K562 (cell line): ENCODE measurements at regions not wholly inside any gene's neighbourhood (a gene's known extent, or its start where the extent isn't known, plus 50 kb on each side); places are given as distances from the start of the nearest gene placed in this dataset.

Source experiments
- ATAC-seq: fragments of 200-7000 bp; cut with Tn5 transposase; 3 replicates; pipeline ENCODE4 v1.9.1; 2020; ENCODE audit warnings: moderate library complexity
- BruUV-seq: library from RNA; stranded (reverse); fragments of 400-500 nt; replicated peaks from 2 replicates; lab custom pipeline; 2021; lab: Mats Ljungman, UMichigan
- CTCF ChIA-PET: fragments of 300-600 bp; formaldehyde crosslinking; extraction: SDS; loops from one replicate; lab custom pipeline; 2021; ENCODE audit warnings: low intra/inter-chr PET ratio; lab: Yijun Ruan, JAX
- POLR2A ChIA-PET: fragments of 300-600, 350-650 bp; sonication (Branson Sonifier 250); formaldehyde crosslinking; extraction: SDS; loops from one replicate; lab custom pipeline; 2021; ENCODE audit warnings: antibody characterized with exemption, inconsistent platforms; lab: Yijun Ruan, JAX
- DNase-seq, 4 experiments: peaks; one replicate each; pipeline versions ENCODE4 v3.0.0 to v3.0.0-alpha.2; 2011 to 2018; ENCODE audit warnings: low spot score in 3 of 4, mixed read lengths in 3 of 4; ENCODE audit errors: extremely low read depth in 1 of 4
- FAIRE-seq: peaks from 2 replicates; lab custom pipeline; 2011; peaks lifted over from hg19 to GRCh38; lab: Jason Lieb, UNC
- H2AFZ ChIP-seq: 2 replicates; pipeline ENCODE4 v1.6.0; 2011; ENCODE audit warnings: low read depth, low read length, control low read depth, inconsistent platforms
- H3K27ac ChIP-seq: fragments of 200-600 bp; 3 replicates; pipeline ENCODE4 v1.8.0; 2011; ENCODE audit warnings: low read depth, mild to moderate bottlenecking, control low read depth, inconsistent platforms, low read length, moderate library complexity, mixed read lengths; ENCODE audit errors: extremely low read depth
- H3K27me3 ChIP-seq, 2 experiments: fragments of 300-600 bp in 1 of 2; 2 replicates in 1 of 2; 3 replicates in 1 of 2; pipeline versions ENCODE4 v1.6.0 to v1.8.0; 2011; ENCODE audit warnings: inconsistent platforms in 2 of 2, low read length in 2 of 2, mild to moderate bottlenecking in 1 of 2, mixed read lengths in 1 of 2, moderate library complexity in 1 of 2; ENCODE audit not compliant: control insufficient read depth in 2 of 2, insufficient read depth in 2 of 2
- H3K36me3 ChIP-seq: fragments of 300-600 bp; 3 replicates; pipeline ENCODE4 v1.8.0; 2011; ENCODE audit warnings: mild to moderate bottlenecking, low read length, inconsistent platforms; ENCODE audit not compliant: control insufficient read depth, insufficient read depth
- H3K4me1 ChIP-seq, 2 experiments: fragments of 200-600 bp in 1 of 2; replicated peaks in 1 of 2; 2 replicates in 1 of 2; 3 replicates in 1 of 2; pipeline versions ENCODE4 v1.5.1 to v1.8.0; 2011; ENCODE audit warnings: inconsistent platforms in 2 of 2, low read length in 2 of 2, mild to moderate bottlenecking in 1 of 2, mixed read lengths in 1 of 2, moderate library complexity in 1 of 2; ENCODE audit not compliant: control insufficient read depth in 2 of 2, insufficient read depth in 2 of 2
- H3K4me2 ChIP-seq: 2 replicates; pipeline ENCODE4 v1.6.1; 2011; ENCODE audit warnings: low read length, control low read depth, inconsistent platforms, mixed read lengths; ENCODE audit not compliant: insufficient read depth
- H3K4me3 ChIP-seq: fragments of 200-600 bp; sonication (generic), shearing (Covaris generic); 2 replicates; pipeline ENCODE4 v1.5.1; 2016; ENCODE audit warnings: control low read depth, inconsistent platforms
- H3K79me2 ChIP-seq: fragments of 200-600 bp; 3 replicates; pipeline ENCODE4 v1.8.0; 2011; ENCODE audit warnings: low read length, inconsistent platforms; ENCODE audit not compliant: control insufficient read depth, insufficient read depth
- H3K9ac ChIP-seq, 2 experiments: 2 replicates each; pipeline versions ENCODE4 v1.6.0 to v1.6.1; 2011; ENCODE audit warnings: low read depth in 2 of 2, low read length in 2 of 2, control low read depth in 1 of 2, inconsistent platforms in 1 of 2, mild to moderate bottlenecking in 1 of 2, mixed read lengths in 1 of 2; ENCODE audit not compliant: insufficient read depth in 1 of 2
- H3K9me1 ChIP-seq: one replicate; pipeline ENCODE4 v1.6.0; 2011; ENCODE audit warnings: inconsistent platforms, mild to moderate bottlenecking, low read length, moderate library complexity; ENCODE audit not compliant: control insufficient read depth, insufficient read depth
- H3K9me3 ChIP-seq: replicated peaks from 2 replicates; pipeline ENCODE4 v1.5.1; 2011; ENCODE audit warnings: low read depth, low read length, inconsistent platforms; ENCODE audit not compliant: control insufficient read depth, insufficient read depth
- H4K20me1 ChIP-seq: replicated peaks from 2 replicates; pipeline ENCODE4 v1.6.1; 2011; ENCODE audit warnings: low read length, inconsistent platforms, mixed read lengths; ENCODE audit not compliant: control insufficient read depth, insufficient read depth
- ADNP ChIP-seq: fragments of 200-800 bp; sonication (Bioruptor generic); IDR thresholded peaks from 2 replicates; pipeline ENCODE4 v1.6.1; 2016; ENCODE audit warnings: missing genetic modification characterization, missing compliant biosample characterization
- FOXA3 ChIP-seq, 2 experiments: fragments of 450-650 bp in 1 of 2; sonication (generic) in 1 of 2; formaldehyde crosslinking; IDR thresholded peaks in 1 of 2; conservative IDR thresholded peaks in 1 of 2; 2 replicates each; pipeline versions ENCODE4 v1.4.0 to v1.8.0; 2020 to 2022; ENCODE audit warnings: mild to moderate bottlenecking in 2 of 2, missing genetic modification reagents in 1 of 2
- LARP7 ChIP-seq: fragments of 450-650 bp; IDR thresholded peaks from 2 replicates; pipeline ENCODE4 v1.6.1; 2016
- PHF21A ChIP-seq: fragments of 450-650 bp; IDR thresholded peaks from 2 replicates; pipeline ENCODE4 v1.6.1; 2017; ENCODE audit warnings: low read depth, borderline replicate concordance
- ZNF507 ChIP-seq: conservative IDR thresholded peaks from 2 replicates; pipeline ENCODE4 v1.6.1; 2017; ENCODE audit warnings: missing genetic modification characterization, missing compliant biosample characterization
- ZNF639 ChIP-seq, 2 experiments: fragments of 200-800 bp in 1 of 2; sonication (Bioruptor generic) in 1 of 2; sonication (generic) in 1 of 2; formaldehyde crosslinking in 1 of 2; IDR thresholded peaks in 1 of 2; conservative IDR thresholded peaks in 1 of 2; 2 replicates each; pipeline versions ENCODE4 v1.5.0 to v1.6.1; 2016 to 2020; ENCODE audit warnings: missing compliant biosample characterization in 1 of 2, missing genetic modification characterization in 1 of 2, missing genetic modification reagents in 1 of 2
- WGBS: fragments of 100-300 bp; shearing (Covaris generic); methylation state at CpG from one replicate; pipeline ENCODE4 v1.1.6; 2016; ENCODE audit warnings: low coverage, mixed read lengths; ENCODE audit not compliant: insufficient coverage; ENCODE audit errors: missing lambda C conversion rate; 5-methylcytosine and 5-hydroxymethylcytosine counted together
- in situ Hi-C: fragments of 300-500 bp; cut with MboI; formaldehyde crosslinking; loops from 4 replicates; pipeline ENCODE4 v1.15.0; 2018; ENCODE audit warnings: inconsistent platforms, mixed read lengths
- intact Hi-C: fragments of 100-400 bp; cut with micrococcal nuclease; formaldehyde crosslinking; loops from 2 replicates; pipeline ENCODE4 v1.14.2; 2022

GRCh38 chr10:2067015-2067414, 329.7 kb upstream of the ADARB2 start:
- no peaks in the 10 kb centered on the region for H3K79me2 ChIP-seq
- H3K4me3 ChIP-seq: no peak overlapping the region
- FAIRE-seq (no peak), ATAC-seq (no peak), DNase-seq (no peak)
- H3K9me3 ChIP-seq: no peaks in the 10 kb centered on the region
- in situ Hi-C loops: no loop called here
- H3K9me1 ChIP-seq: no peaks in the 10 kb centered on the region
- ChIA-PET CTCF (no interaction called here), POLR2A (no interaction called here)
- WGBS: 8% methylated on average over 2 of the region's 2 CpGs
- BruUV-seq: no TSS peak
- TF ChIP-seq ZNF639 (CRISPR knock-in tag; conservative IDR thresholded peaks at IDR 0.05 in 1 of 2, IDR thresholded peaks at IDR 0.05 in 1 of 2) (no peak), FOXA3 (CRISPR knock-in tag; conservative IDR thresholded peaks at IDR 0.05 in 1 of 2, IDR thresholded peaks at IDR 0.05 in 1 of 2) (no peak), PHF21A (no peak), ZNF507 (peak; percentile 87), ADNP (tag) (no peak), LARP7 (no peak)
- H4K20me1 ChIP-seq: no peaks in the 10 kb centered on the region
- H3K36me3 ChIP-seq: no peaks in the 10 kb centered on the region
- 0 out of 5 replicates have a peak, but pooled peaks cover 0 to 4% of the 10 kb centered on the region in 2 experiments for H3K27me3 ChIP-seq
- no peak overlapping the region for H3K4me2 ChIP-seq
- intact Hi-C loops: no loop called here
- H3K4me1 ChIP-seq: no peaks in the 10 kb centered on the region
- no peak overlapping the region for H2AFZ ChIP-seq
- no peak overlapping the region for H3K9ac ChIP-seq
- H3K27ac ChIP-seq: no peak overlapping the region
